Vagina (tissue), 2 donors: ENCODE measurements at regions not wholly inside any gene's neighbourhood (a gene's known extent, or its start where the extent isn't known, plus 50 kb on each side); places are given as distances from the start of the nearest gene placed in this dataset.
"Not testable (repeated sequence)": the region's sequence is repeated elsewhere in the genome, so short reads cannot be mapped to it uniquely, and the experiment has no call there.

Source experiments
- DNase-seq, 2 donors: peaks; one replicate each; pipeline ENCODE4 v3.0.0-alpha.2; 2017; ENCODE audit errors: extremely low spot score in 2 of 2
- H3K27ac ChIP-seq: fragments of 200-600 bp; sonication (generic); one replicate; pipeline ENCODE4 v1.5.1; 2019
- H3K27me3 ChIP-seq: fragments of 200-600 bp; sonication (generic); one replicate; pipeline ENCODE4 v1.5.1; 2019
- H3K36me3 ChIP-seq, 2 donors: fragments of 200-600 bp; sonication (generic); one replicate each; pipeline ENCODE4 v1.5.1; 2017 to 2019
- H3K4me1 ChIP-seq: fragments of 200-600 bp; sonication (generic); one replicate; pipeline ENCODE4 v1.5.1; 2019
- H3K4me3 ChIP-seq, 2 donors: fragments of 200-600 bp; sonication (generic); 1 replicate in 1 of 2; 2 replicates in 1 of 2; pipeline ENCODE4 v1.5.1; 2016 to 2019
- H3K9me3 ChIP-seq: fragments of 200-600 bp; sonication (generic); one replicate; pipeline ENCODE4 v1.5.1; 2019
- CTCF ChIP-seq, 3 experiments: fragments of 450-650 bp in 2 of 3; fragments of 200-600 bp in 1 of 3; sonication (generic) in 1 of 3; IDR thresholded peaks; one replicate each; pipeline ENCODE4 v1.5.1; 2017 to 2019; ENCODE audit warnings: antibody characterized with exemption in 3 of 3, mild to moderate bottlenecking in 2 of 3, moderate library complexity in 2 of 3
- POLR2A ChIP-seq, 2 donors: fragments of 450-650 bp; IDR thresholded peaks; one replicate each; pipeline ENCODE4 v1.6.1; 2017; ENCODE audit warnings: antibody characterized with exemption in 2 of 2, mild to moderate bottlenecking in 2 of 2, moderate library complexity in 2 of 2
- POLR2AphosphoS5 ChIP-seq, 2 donors: sonication (generic); formaldehyde crosslinking; IDR thresholded peaks; one replicate each; pipeline ENCODE4 v1.9.0; 2017; ENCODE audit warnings: antibody characterized with exemption in 2 of 2, mild to moderate bottlenecking in 2 of 2, low read depth in 1 of 2; ENCODE audit not compliant: insufficient read depth in 1 of 2
- intact Hi-C: fragments of 100-400 bp; cut with DNase I; formaldehyde crosslinking; loops from one replicate; pipeline ENCODE4 v1.15.1; 2023

- no peak for DNase-seq
- Histone ChIP-seq H3K4me1 (no peaks in the 10 kb centered on the region), H3K27me3 (no peaks in the 10 kb centered on the region), H3K4me3 (no peak overlapping the region), H3K27ac (no peak overlapping the region), H3K9me3 (no peaks in the 10 kb centered on the region), H3K36me3 (no peaks in the 10 kb centered on the region)
- intact Hi-C loops = no loop called here
- TF ChIP-seq POLR2AphosphoS5 (IDR thresholded peaks at IDR 0.05; ENCODE audit: insufficient read depth in 1 of 2, low read depth in 1 of 2) (no peak), CTCF (IDR thresholded peaks at IDR 0.05) (no peak), POLR2A (IDR thresholded peaks at IDR 0.05) (no peak)
These were observed 419.9 kb upstream of the PRR20A start for GRCh38 chr13:56720841-56721240.

- no peak for DNase-seq
- H3K4me3 ChIP-seq = no peak overlapping the region
- intact Hi-C loops = no loop called here
These were observed 405.2 kb upstream of the PRR20A start for GRCh38 chr13:56735537-56735942.

GRCh38 chr13:56736966-56737365 is 403.8 kb upstream of the PRR20A start:
- no peak overlapping the region for H3K4me3 ChIP-seq
- no peaks in the 10 kb centered on the region for H3K36me3 ChIP-seq
- intact Hi-C loops = no loop called here
- TF ChIP-seq CTCF (IDR thresholded peaks at IDR 0.05) (no peak), POLR2A (IDR thresholded peaks at IDR 0.05) (no peak), POLR2AphosphoS5 (IDR thresholded peaks at IDR 0.05; ENCODE audit: insufficient read depth in 1 of 2, low read depth in 1 of 2) (no peak)
- DNase-seq = no peak
- no peaks in the 10 kb centered on the region for H3K27me3 ChIP-seq
- H3K4me1 ChIP-seq = no peaks in the 10 kb centered on the region
- no peak overlapping the region for H3K27ac ChIP-seq
- H3K9me3 ChIP-seq = no peaks in the 10 kb centered on the region

More at GRCh38 chr13:56735537-56735942, 405.2 kb upstream of the PRR20A start:
- no peak for TF ChIP-seq POLR2A (IDR thresholded peaks at IDR 0.05)
- TF ChIP-seq POLR2AphosphoS5 (IDR thresholded peaks at IDR 0.05; ENCODE audit: insufficient read depth in 1 of 2, low read depth in 1 of 2) = no peak
- TF ChIP-seq CTCF (IDR thresholded peaks at IDR 0.05) = no peak
- no peak overlapping the region for H3K27ac ChIP-seq
- H3K27me3 ChIP-seq = no peaks in the 10 kb centered on the region
- H3K4me1 ChIP-seq = no peaks in the 10 kb centered on the region
- no peaks in the 10 kb centered on the region for H3K36me3 ChIP-seq
- no peaks in the 10 kb centered on the region for H3K9me3 ChIP-seq

- Histone ChIP-seq H3K9me3 (no peaks in the 10 kb centered on the region), H3K36me3 (no peaks in the 10 kb centered on the region), H3K4me3 (no peak overlapping the region), H3K4me1 (no peaks in the 10 kb centered on the region), H3K27me3 (no peaks in the 10 kb centered on the region), H3K27ac (no peak overlapping the region)
- intact Hi-C loops = no loop called here
- no peak for TF ChIP-seq POLR2AphosphoS5 (IDR thresholded peaks at IDR 0.05; ENCODE audit: insufficient read depth in 1 of 2, low read depth in 1 of 2)
- no peak for TF ChIP-seq POLR2A (IDR thresholded peaks at IDR 0.05)
- TF ChIP-seq CTCF (IDR thresholded peaks at IDR 0.05) = no peak
- no peak for DNase-seq
These were observed 388.1 kb upstream of the PRR20A start for GRCh38 chr13:56752636-56753035.

- TF ChIP-seq CTCF (IDR thresholded peaks at IDR 0.05) (no peak), POLR2AphosphoS5 (IDR thresholded peaks at IDR 0.05; ENCODE audit: insufficient read depth in 1 of 2, low read depth in 1 of 2) (no peak), POLR2A (IDR thresholded peaks at IDR 0.05) (no peak)
- no peaks in the 10 kb centered on the region for H3K9me3 ChIP-seq
- intact Hi-C loops = no loop called here
These were observed 385.4 kb upstream of the PRR20A start for GRCh38 chr13:56755181-56755935.

GRCh38 chr13:56763333-56763732 is 377.4 kb upstream of the PRR20A start:
- H3K4me1 ChIP-seq, H3K9me3 ChIP-seq, H3K4me3 ChIP-seq, H3K27ac ChIP-seq, DNase-seq, H3K27me3 ChIP-seq, intact Hi-C loops, H3K36me3 ChIP-seq: not testable (repeated sequence)

More at GRCh38 chr13:56755181-56755935, 385.4 kb upstream of the PRR20A start:
- Histone ChIP-seq H3K4me3 (no peak overlapping the region), H3K4me1 (no peaks in the 10 kb centered on the region), H3K27me3 (no peaks in the 10 kb centered on the region), H3K27ac (no peak overlapping the region), H3K36me3 (no peaks in the 10 kb centered on the region)
- DNase-seq = no peak
